MM.1S (cell line): ENCODE measurements at regions not wholly inside any gene's neighbourhood (a gene's known extent, or its start where the extent isn't known, plus 50 kb on each side); places are given as distances from the start of the nearest gene placed in this dataset.

ENCODE experiments used
- DNase-seq: peaks from one replicate; pipeline ENCODE4 v3.0.0-alpha.2; 2015
- H2AFZ ChIP-seq: fragments of 300-600 bp; sonication (generic); 2 replicates; pipeline ENCODE4 v1.6.0; 2016; ENCODE audit warnings: antibody characterized with exemption, low read length
- H3F3A ChIP-seq: fragments of 300-600 bp; sonication (generic); 2 replicates; pipeline ENCODE4 v1.6.1; 2016; ENCODE audit warnings: mild to moderate bottlenecking, antibody characterized with exemption, low read length, moderate library complexity, mixed read lengths; ENCODE audit not compliant: insufficient read depth
- H3K27ac ChIP-seq: fragments of 300-600 bp; sonication (generic); 2 replicates; pipeline ENCODE4 v1.5.1; 2016; ENCODE audit warnings: mild to moderate bottlenecking, low read length
- H3K27me3 ChIP-seq: fragments of 300-600 bp; sonication (generic); replicated peaks from 2 replicates; pipeline ENCODE4 v1.6.0; 2016; ENCODE audit warnings: low read length; ENCODE audit not compliant: insufficient read depth
- H3K36me3 ChIP-seq: fragments of 300-600 bp; sonication (generic); replicated peaks from 2 replicates; pipeline ENCODE4 v1.6.1; 2016; ENCODE audit warnings: mild to moderate bottlenecking, low read length, mixed read lengths; ENCODE audit not compliant: insufficient read depth
- H3K4me1 ChIP-seq: fragments of 300-600 bp; sonication (generic); 2 replicates; pipeline ENCODE4 v1.6.1; 2016; ENCODE audit warnings: low read length, mixed read lengths
- H3K4me2 ChIP-seq: fragments of 300-600 bp; sonication (generic); 2 replicates; pipeline ENCODE4 v1.6.0; 2016; ENCODE audit warnings: low read depth, low read length
- H3K4me3 ChIP-seq: fragments of 300-600 bp; sonication (generic); 2 replicates; pipeline ENCODE4 v1.5.1; 2016; ENCODE audit warnings: low read length, mixed read lengths
- H3K79me2 ChIP-seq: fragments of 300-600 bp; sonication (generic); 2 replicates; pipeline ENCODE4 v1.6.1; 2016; ENCODE audit warnings: mixed run types, low read length, mixed read lengths
- H3K9ac ChIP-seq: fragments of 300-600 bp; sonication (generic); 2 replicates; pipeline ENCODE4 v1.6.1; 2016; ENCODE audit warnings: low read length, mixed read lengths
- H3K9me2 ChIP-seq: fragments of 300-600 bp; sonication (generic); replicated peaks from 2 replicates; pipeline ENCODE4 v1.6.1; 2016; ENCODE audit warnings: mild to moderate bottlenecking, low read length, mixed read lengths; ENCODE audit not compliant: insufficient read depth
- H3K9me3 ChIP-seq: fragments of 300-600 bp; sonication (generic); replicated peaks from 2 replicates; pipeline ENCODE4 v1.6.1; 2016; ENCODE audit warnings: mild to moderate bottlenecking, low read length, mixed read lengths; ENCODE audit not compliant: insufficient read depth
- H4K20me1 ChIP-seq: fragments of 300-600 bp; sonication (generic); 2 replicates; pipeline ENCODE4 v1.6.1; 2016; ENCODE audit warnings: mild to moderate bottlenecking, low read length, moderate library complexity, mixed read lengths; ENCODE audit not compliant: insufficient read depth
- CTCF ChIP-seq: fragments of 300-600 bp; sonication (generic); IDR thresholded peaks from 2 replicates; pipeline ENCODE4 v1.5.1; 2016; ENCODE audit warnings: antibody characterized with exemption, low read length, mixed read lengths
- EZH2 ChIP-seq: fragments of 300-600 bp; sonication (generic); optimal IDR thresholded peaks from 2 replicates; pipeline ENCODE3; 2017; ENCODE audit warnings: low read depth, mild to moderate bottlenecking, antibody characterized with exemption, low read length, mixed read lengths
- EZH2phosphoT487 ChIP-seq: fragments of 300-600 bp; sonication (generic); IDR thresholded peaks from 2 replicates; pipeline ENCODE4 v1.6.1; 2018; ENCODE audit warnings: antibody characterized with exemption, low read length

GRCh38 chr1:168897249-168897648 is 168.2 kb upstream of the DPT start:
- no peaks in the 10 kb centered on the region for H3F3A ChIP-seq
- no peak for TF ChIP-seq EZH2
- TF ChIP-seq EZH2phosphoT487, result no peak
- no peak for TF ChIP-seq CTCF
- H4K20me1 ChIP-seq, result no peaks in the 10 kb centered on the region
- H3K4me2 ChIP-seq, result no peak overlapping the region
- H3K4me1 ChIP-seq, result no peaks in the 10 kb centered on the region
- no peak overlapping the region for H3K9ac ChIP-seq
- H3K9me2 ChIP-seq, result no peaks in the 10 kb centered on the region
- H3K27ac ChIP-seq, result no peak overlapping the region
- H3K36me3 ChIP-seq, result no peaks in the 10 kb centered on the region
- H3K9me3 ChIP-seq, result no peaks in the 10 kb centered on the region
- no peak overlapping the region for H2AFZ ChIP-seq
- H3K4me3 ChIP-seq, result no peak overlapping the region
- DNase-seq, result no peak
- H3K27me3 ChIP-seq, result no peaks in the 10 kb centered on the region
- no peaks in the 10 kb centered on the region for H3K79me2 ChIP-seq

- DNase-seq, result no peak
- H3K27ac ChIP-seq, result no peak overlapping the region
- TF ChIP-seq EZH2phosphoT487 (no peak), CTCF (no peak), EZH2 (no peak)
- H3K9me3 ChIP-seq, result no peaks in the 10 kb centered on the region
- H2AFZ ChIP-seq, result no peak overlapping the region
- H3K9me2 ChIP-seq, result no peaks in the 10 kb centered on the region
- H3K27me3 ChIP-seq, result no peaks in the 10 kb centered on the region
- no peaks in the 10 kb centered on the region for H3F3A ChIP-seq
- H4K20me1 ChIP-seq, result no peaks in the 10 kb centered on the region
- H3K36me3 ChIP-seq, result no peaks in the 10 kb centered on the region
- no peak overlapping the region for H3K4me2 ChIP-seq
- H3K79me2 ChIP-seq, result no peaks in the 10 kb centered on the region
- H3K4me3 ChIP-seq, result no peak overlapping the region
- no peaks in the 10 kb centered on the region for H3K4me1 ChIP-seq
- no peak overlapping the region for H3K9ac ChIP-seq
Observed at GRCh38 chr1:168903237-168903830, 174.3 kb upstream of the DPT start.

GRCh38 chr1:168905633-168906032 is 176.6 kb upstream of the DPT start:
- H3K4me3 ChIP-seq, result no peak overlapping the region
- no peaks in the 10 kb centered on the region for H3F3A ChIP-seq
- H3K9me2 ChIP-seq, result no peaks in the 10 kb centered on the region
- no peak for TF ChIP-seq CTCF
- TF ChIP-seq EZH2phosphoT487, result no peak
- no peak for TF ChIP-seq EZH2
- no peaks in the 10 kb centered on the region for H3K27me3 ChIP-seq
- no peaks in the 10 kb centered on the region for H3K79me2 ChIP-seq
- H3K4me2 ChIP-seq, result no peak overlapping the region
- H3K27ac ChIP-seq, result no peak overlapping the region
- DNase-seq, result no peak
- no peak overlapping the region for H2AFZ ChIP-seq
- no peaks in the 10 kb centered on the region for H3K36me3 ChIP-seq
- H4K20me1 ChIP-seq, result no peaks in the 10 kb centered on the region
- no peaks in the 10 kb centered on the region for H3K9me3 ChIP-seq
- no peaks in the 10 kb centered on the region for H3K4me1 ChIP-seq
- H3K9ac ChIP-seq, result no peak overlapping the region
